OCI-M1 (cell line): ENCODE measurements at regions not wholly inside any gene's neighbourhood (a gene's known extent, or its start where the extent isn't known, plus 50 kb on each side); places are given as distances from the start of the nearest gene placed in this dataset.
A peak's percentile ranks its signal among the peaks of the same experiment; 100 is the strongest.

ENCODE experiments used
- DNase-seq: peaks from one replicate; lab custom pipeline; 2025; lab: John Stamatoyannopoulos, UW

DNA sequence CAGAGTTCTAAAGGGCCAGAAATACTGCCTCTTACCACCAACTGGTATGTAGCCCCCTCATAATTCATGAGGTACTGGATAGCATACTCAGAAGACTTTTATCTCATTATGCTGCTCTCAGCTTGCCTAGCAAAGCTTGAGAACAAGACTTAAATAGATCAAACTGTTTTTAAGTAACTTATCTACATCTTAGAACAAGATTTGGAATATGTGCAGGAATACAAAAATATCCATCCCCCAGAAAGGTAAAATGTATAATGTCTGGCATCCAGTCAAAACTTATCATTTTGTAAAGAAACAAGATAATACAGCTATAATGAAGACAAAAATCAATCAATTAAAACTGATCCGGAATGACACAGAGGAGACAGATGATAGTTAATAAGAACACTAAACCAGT, 400.4 kb upstream of the TGFBR2 start:
- DNase-seq: peak; percentile 15

DNA sequence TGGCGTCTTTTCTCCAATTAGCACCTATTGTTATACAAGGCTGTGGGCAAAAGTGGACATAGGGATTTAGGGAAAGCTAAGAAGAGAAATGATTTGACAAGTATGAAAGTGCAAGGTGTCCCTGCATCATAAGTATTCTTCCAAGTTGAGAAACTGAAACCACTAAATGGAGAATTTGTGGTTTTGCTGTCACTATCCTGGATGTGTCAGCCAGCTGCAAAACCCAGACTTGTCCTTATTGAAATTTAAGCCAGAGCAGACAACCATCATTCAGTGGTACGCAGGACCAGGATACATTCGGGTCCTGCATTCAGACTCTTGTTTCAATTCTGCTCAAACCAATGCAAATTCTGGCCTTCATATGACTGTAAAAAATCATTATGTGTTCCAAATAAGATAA, 384.8 kb upstream of the TGFBR2 start:
- peak; percentile 85 for DNase-seq

DNA sequence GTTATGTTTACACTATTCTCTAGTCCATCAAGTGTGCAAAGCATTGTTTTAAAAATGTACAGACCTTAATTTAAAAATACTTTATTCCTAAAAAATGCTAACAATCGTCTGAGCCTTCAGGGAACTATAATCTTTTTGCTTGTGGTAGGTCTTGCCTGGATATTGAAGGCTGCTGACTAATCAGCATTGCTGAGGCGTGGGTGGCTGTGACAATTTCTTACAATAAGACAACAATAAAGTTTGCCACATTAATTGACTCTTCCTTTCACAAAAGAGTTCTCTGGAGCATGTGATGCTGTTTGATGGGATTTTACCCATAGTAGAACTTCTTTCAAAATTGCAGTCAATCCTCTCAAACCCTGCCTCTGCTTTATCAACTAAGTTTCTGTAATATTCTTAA, 384.0 kb upstream of the TGFBR2 start:
- DNase-seq: peak; percentile 19

DNA sequence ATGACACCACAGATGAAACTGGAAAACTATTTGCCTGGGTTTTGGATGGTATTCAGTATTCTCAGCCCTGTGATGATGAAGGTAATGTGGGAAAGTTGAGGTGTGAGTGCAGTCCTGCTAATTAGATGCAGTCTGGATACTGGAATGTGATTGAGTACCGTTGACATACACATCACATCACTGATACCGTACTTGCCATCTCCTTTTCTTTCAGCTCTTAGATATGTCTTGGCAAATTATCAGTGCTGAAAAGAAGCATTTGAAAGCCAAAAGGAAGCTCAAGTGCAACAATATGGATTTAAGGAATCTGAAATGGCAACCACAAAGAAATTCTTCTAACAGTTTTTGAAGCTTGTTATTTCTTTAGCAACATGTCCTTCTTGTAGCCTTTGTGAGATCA, 381.4 kb upstream of the TGFBR2 start:
- no peak for DNase-seq

DNA sequence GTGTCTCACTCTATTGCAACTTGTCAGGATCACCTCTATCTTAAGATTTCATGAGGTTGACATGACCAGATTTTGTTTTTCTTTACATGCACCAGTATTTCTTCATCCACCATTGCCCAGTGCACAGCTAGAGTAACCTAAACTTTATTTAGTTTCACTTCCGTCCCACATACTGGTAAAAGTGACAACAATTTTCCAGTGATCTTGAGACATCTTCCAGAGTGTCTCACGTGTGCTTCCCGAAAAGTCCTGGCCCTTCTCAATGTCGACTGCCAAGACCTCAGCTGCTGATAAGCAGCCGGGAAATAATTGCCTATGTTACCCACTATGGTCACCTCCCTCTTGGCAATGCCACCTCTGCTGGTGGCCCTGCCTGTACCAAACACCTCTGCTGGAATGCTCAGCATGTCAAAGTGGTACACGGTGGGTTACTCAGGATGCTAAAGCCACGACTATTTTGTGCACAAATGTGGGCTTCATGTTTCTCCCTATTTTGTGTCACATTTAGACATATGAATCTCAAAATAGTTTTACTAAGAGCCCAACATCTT, 379.7 kb upstream of the TGFBR2 start:
- no peak for DNase-seq

DNA sequence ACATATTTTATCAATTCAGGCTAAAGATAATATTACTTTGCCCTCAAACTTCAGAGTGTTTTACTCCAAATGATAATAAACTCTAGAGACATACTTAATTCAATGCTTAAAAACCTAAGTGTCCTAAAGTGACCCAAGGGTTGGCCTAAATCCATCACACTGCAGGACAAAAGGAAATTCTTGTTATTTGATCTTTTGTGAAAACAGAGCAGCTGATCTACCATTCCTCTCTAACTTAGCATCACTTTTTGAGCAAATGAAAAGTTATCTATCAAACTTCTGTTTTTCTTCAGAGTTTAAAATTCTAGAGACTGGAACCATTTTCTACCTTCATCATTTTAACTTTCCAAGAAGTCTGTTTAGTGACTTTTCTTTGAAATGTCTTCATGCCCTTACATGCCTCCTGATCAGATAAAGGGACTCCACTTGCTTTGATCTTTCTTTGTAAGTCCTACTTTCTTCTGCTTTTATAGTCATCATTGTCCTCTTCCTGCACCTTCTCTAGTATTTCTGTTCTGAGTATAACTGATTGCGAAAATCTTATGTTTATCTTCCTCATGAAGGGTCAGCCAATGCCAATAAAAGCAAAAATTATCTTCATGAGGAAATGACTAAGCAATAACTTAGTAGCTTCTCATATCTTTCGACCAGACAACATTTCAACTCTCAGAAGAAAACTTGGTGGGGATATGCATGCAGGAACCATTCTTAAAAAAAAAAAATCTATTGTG, 378.7 kb upstream of the TGFBR2 start:
- DNase-seq: peak; percentile 98

DNA sequence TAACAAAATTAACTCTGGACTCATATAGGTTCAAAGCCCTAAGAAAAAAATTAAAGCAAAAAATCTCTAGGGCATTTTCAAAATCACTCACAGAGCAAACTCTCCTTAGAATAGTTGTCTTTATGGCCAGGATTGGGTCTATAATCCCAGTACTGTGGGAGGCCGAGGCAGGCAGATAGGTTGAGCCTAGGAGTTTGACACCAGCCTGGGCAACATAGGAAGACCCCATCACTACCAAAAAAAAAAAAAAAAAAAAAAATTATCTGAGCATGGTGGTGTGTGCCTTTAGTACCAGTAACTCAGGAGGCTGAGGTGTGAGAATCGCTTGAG, 378.1 kb upstream of the TGFBR2 start:
- DNase-seq: peak; percentile 65

DNA sequence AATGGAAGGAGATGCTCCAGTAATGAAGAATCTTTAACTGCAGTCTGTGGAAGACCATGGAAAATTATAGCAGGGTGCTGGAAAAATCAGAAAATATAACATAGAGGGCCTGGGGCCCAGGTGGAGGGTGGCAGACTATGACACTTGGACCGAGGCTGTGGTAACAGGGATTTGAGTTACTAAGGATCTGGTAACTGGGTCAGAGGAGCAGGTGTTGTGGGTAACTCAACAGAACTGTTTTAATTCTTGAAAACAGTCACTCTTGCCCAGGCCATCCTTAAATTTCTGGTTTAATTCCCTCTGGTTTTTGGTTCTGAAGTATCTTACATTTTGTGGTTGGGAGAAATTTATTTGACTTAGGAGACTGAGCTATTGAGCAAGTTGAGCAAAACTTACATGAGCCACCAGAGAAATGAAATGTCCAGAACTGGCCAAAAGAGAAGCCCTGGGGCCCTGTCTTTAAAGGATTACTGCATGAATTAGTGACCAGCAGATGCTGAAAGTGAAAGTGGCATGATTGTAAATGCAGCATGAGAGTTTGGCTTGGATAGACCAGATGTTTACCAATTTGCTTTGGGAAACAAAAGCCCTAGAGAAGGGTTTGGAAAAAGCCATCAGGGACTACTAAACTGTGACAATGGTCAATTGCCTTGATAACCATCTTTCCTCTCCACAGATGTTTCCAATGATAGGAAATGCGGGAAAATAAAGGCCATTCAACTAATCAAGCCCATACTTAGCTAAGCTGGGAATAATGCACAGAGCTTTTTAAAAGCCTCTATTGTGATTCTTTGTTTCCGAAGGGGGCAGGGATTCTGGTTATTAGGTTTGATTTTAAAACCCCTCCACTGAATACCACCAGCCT, 374.9 kb upstream of the TGFBR2 start:
- peak; percentile 76 for DNase-seq

DNA sequence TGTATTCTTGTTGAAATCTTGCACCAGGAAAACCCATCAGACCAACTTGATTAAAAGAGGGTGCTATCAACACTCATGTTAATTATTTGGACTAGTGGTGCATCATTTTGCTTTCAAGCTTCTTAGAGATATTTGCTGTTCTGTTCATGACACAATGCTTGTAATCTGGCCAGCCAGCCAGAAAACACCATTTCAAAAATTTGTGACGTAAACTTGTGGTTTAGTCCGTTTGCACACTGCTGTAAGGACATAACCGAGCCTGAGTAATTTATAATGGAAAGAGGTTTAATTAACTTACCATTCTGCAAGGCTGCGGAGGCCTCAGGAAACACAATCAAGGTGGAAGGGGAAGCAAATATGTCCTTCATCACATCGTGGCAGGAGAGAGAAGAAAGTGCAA, 374.3 kb upstream of the TGFBR2 start:
- no peak for DNase-seq

DNA sequence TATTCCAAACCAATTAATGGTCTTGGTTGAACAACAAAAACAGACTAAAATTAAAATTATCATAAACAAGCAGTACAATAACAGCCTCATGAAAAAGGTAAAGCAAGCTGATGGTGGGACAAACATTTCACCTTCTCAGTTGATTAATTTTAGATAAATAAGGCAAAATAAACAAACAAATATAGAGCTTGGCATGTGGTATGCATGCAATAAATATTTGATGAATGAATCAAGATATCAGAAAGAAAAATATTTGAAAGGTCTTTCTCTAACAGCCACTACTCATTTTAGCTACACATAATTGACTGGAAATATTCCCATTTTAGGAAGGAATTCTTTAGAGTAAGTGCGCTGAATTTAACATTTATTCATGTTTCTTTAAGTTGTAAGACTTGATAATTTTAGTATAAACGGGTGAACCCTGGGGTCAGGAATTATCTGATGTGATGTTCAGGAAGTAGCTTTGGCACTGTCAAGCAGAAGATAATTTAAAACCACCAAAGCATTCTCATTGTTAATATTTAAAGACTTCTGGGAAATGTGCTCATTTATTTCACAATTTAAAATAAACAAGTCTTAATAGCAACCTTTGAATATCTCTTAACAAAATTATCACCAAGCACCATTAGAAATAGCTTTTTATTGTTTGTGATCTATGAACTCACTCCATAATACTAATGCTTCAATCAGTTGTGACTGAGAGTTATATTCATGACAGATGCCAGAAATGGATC, 372.3 kb upstream of the TGFBR2 start:
- DNase-seq: peak; percentile 31

DNA sequence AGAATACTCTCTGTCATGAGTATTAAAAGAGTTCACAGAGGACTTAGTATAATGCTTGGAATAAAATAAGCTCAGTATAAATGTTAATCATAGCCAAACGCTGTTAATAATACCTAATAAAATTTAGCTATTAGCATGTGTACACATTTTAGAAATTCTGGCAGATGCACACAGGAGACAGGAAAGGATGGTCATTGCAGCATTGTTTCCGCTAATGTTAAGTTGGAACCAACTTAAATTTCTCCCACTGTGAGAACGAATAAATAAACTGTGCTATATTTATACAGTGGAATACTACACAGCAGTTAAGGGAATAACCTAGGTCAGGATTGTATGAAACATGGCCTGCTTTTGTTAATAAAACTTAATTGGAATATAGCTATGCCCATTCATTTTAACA, 370.4 kb upstream of the TGFBR2 start:
- no peak for DNase-seq

DNA sequence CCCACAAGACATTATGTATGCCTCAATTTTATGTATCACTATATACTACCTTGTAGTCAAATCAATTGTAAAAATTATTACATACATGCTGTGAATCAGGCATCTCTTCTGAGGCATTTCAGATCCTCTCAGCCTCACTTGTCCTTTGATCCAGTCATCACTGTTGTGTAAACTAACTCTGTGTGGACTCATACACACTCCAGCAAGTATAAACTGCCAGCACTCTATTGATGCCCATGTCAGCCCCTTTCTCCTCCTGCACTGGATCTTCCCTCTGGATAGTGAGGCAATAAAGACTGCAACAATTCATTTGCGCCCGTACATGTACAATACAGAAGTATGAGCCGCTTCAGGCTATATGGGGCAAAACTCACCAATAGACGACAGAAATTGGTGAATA, 364.7 kb upstream of the TGFBR2 start:
- no peak for DNase-seq

DNA sequence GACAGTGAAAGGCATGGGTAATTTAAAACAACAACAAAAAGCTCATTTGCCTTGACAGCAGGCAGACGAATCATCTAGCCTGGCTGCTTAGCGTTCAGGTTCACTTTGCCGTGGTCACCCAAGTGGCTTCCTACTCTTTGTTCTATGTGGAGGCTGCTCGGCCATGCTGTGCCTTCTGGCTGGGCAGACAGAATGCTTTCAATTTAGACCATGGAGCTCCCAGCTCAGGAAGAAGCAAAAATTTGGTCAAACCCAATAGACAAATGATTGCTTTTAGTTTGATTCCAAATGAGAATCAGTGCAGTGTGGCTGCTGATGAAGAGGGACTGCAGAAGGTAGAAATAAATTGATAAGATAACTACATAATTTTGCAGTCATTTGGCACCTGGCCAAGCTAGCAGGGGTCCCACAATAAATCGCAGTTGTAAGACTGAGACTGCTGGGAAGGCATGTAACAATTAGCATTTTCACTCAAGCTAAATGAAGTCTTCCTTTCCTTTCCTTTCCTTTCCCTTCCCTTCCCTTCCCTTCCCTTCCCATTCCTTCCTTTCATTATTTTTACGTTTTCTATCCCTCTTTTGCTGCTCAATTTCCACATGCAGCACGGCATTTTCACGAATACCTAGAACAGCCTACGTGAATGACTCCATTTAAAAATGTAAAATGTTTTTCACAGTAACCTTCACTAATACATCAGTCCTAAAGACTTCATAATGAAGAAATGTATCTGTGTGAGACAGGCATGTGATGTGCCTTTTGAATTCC, 360.4 kb upstream of the TGFBR2 start:
- no peak for DNase-seq

DNA sequence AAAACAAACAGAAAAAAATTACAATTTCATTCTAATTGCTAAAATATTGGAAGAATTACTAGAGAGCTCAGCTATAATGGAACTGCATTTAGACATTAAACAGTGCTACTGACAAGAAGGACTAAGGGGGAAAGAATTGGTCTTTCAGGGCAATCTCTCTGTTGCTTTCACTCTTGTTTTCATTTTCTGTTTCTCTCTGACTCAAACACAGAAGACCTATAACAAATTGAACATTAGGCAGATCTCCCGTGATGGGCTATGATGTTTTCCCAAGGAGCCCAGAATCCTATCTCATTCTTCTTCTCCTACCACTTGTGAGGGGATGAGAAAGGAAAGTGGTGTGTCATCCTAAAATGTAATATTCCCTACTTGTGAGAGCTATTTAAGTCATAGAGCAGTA, 358.0 kb upstream of the TGFBR2 start:
- peak; percentile 31 for DNase-seq

DNA sequence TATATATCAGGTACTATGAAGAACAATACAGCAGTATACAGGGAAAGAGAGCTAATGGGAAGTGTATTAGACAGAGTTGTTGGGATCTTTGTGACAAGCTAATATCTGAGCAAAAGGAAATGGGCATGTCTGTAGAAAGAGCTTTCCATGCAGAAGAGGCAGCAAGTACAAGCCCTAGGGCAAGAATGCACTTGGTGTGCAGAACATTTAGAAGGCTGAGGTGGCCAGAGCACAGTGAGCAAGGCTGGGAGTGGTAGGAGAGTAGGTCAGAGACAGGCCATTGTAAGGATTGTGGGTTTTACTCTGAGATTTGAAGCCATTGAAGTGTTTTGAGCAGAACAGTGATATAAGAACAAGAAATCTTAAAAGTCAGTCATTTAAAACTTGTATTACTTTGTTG, 353.9 kb upstream of the TGFBR2 start:
- DNase-seq: no peak

DNA sequence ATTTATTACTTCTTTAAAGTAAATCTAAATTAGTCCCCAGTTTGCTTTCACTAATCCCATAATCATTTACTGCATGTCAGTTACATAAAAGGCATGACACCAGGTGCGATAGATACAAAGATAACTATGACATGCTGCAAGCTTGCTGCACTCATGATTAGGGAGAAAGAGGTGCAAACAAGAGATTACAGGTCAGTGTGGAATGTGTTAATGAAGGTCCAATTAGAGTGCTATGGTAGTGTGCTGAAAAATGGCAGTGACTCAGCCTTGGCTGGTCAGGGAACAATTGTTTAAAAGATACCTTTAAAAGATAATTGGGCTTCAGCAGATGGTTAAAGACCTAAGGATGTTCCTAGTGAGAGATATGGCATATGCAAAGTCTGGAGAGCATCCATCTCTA, 352.6 kb upstream of the TGFBR2 start:
- no peak for DNase-seq

DNA sequence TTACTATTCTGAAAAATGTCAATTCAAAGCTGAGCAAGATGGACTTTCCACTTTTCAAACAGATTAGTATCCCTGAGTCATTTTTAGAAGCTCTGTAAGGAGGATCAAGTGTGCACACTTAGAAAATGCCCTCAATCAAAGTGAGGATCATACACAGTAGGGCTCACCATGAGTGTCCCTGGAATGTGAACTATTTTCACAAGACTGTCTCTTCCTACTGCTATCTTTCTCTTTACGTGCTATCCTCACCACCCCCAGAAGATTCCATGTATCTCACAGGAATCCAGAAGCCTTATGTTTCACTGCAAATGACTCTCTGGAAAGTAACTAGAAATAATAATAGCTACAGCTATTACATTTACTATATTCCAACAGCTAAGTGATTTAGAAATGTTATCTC, 349.9 kb upstream of the TGFBR2 start:
- DNase-seq: no peak

DNA sequence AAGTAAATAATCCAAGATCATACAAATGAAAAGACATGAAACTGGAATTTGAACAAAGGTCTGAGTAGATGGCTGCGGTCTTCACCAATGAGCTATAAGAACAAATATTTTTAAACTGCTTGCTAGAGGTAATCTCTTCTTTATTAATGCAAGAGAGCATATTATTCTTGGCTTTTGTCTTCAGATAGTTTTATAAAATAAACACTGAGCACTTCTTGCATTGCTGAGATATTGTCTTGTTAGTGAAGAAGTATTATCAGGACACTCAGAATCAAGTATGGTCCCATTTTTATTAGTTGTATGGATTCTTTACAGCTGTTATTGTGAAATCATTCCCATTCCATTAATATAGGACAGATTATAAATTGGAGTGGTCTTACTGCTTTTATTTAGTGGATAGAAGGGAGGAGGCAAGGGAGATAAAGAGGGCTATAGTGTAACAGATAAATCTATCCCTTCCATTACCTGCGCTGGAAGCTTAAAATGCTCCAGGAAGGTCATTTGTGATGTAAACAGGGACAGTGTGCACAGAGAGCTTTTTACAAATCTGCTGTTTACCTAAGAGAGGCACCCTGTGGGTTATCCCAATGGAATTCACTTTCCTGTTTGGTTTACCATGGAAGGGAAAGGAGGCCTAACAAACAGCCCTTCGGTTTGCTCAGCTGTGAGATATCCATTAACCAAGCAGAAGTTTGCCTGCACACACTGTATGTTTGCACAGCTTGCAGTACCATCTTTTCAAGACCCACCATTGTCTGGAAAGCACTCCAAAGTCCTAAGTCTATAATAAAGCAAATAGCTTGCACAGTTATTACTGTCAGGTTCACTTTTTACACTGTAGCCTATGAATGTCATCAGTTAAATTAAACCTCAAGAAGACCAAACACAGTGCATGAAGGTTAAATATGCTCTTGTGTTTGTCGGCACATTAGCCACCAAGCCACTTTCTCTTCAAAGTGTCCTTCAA, 347.7 kb upstream of the TGFBR2 start:
- DNase-seq: no peak

DNA sequence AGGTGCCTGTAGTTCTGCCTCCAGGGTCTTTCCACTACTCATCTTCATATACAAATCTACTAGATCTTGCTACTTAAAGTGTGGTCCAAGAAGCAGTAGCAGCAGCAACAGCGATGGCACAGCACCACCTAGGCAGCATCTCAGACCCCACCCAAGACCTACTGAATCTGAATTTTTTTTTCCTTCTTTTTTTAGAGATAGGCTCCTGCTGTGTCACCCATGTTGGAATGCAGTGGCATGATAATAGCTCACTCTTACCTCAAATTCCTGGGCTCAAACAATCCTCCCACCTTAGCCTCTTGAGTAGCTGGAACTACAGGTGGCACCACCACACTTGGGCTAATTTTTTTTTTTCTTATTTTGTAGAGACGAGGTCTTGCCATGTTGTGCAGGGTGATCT, 346.7 kb upstream of the TGFBR2 start:
- DNase-seq: no peak

DNA sequence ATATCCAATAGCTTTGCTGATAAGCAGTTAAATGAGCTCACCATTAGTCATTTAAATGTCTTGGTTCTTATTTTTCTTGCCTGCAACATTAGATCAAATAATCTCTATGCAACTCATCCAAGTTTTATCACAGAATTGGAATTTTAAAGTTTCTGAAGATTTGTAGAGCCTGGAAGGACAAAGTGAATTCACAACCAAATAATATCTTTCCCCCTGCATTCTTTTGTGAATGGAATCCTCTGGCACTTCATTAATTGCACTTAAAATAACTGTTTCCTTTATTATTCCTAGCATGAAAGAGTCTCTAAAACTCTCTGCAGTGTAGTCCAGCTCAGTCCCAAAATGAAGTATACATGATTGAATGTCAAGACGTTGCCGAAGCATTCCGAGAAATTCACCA, 345.6 kb upstream of the TGFBR2 start:
- no peak for DNase-seq
